ENCODE measurements at regions not wholly inside any gene's neighbourhood (a gene's known extent, or its start where the extent isn't known, plus 50 kb on each side); places are given as distances from the start of the nearest gene placed in this dataset.

DNA sequence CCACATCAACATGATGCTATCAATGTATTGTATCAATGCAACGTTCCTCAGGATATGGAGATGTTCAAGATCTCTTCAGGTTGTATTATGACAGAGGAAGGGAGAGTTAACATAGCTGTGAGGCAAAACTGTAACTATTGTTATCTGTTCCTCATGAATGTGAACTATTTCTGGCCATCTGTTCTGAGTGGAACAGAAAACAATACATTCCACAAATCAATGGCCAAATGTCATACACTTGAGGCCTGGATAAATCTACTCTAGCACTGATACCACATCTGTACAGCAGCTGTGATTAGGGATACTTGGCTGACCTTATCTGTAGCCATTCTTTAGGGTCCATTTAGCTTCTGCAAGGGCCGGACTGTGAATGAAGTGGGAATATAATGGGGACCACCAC is 447.9 kb downstream of the IRS1 start:
- H3K9me3 ChIP-seq (ENCODE audit: low read depth) = no peaks in the 10 kb centered on the region
- no peak overlapping the region for H3K27ac ChIP-seq
- H3K4me1 ChIP-seq (ENCODE audit: insufficient read depth) = no peaks in the 10 kb centered on the region
- no peak overlapping the region for H3K4me3 ChIP-seq
- no peaks in the 10 kb centered on the region for H3K9me2 ChIP-seq (replicated peaks; ENCODE audit: insufficient read depth)
- 91% methylated on average over 2 of the region's 2 CpGs for WGBS (ENCODE audit: low lambda C conversion rate, missing lambda C conversion rate)
- no peaks in the 10 kb centered on the region for H4K20me1 ChIP-seq (ENCODE audit: insufficient read depth, poor library complexity, severe bottlenecking)
- no peaks in the 10 kb centered on the region for H3K36me3 ChIP-seq (replicated peaks; ENCODE audit: insufficient read depth, low read depth)
- no peak overlapping the region for H3K4me2 ChIP-seq
- no peaks in the 10 kb centered on the region for H3K27me3 ChIP-seq
- DNase-seq (ENCODE audit: low spot score) = no peak
- no peaks in the 10 kb centered on the region for H3K79me2 ChIP-seq
- no peak overlapping the region for H2AFZ ChIP-seq
- TF ChIP-seq EZH2 (IDR thresholded peaks at IDR 0.05; ENCODE audit: borderline replicate concordance) (no peak), EZH2phosphoT487 (IDR thresholded peaks at IDR 0.05; ENCODE audit: low read depth, severe bottlenecking, unreplicated experiment) (no peak)
- TF ChIP-seq, protein P1, sequence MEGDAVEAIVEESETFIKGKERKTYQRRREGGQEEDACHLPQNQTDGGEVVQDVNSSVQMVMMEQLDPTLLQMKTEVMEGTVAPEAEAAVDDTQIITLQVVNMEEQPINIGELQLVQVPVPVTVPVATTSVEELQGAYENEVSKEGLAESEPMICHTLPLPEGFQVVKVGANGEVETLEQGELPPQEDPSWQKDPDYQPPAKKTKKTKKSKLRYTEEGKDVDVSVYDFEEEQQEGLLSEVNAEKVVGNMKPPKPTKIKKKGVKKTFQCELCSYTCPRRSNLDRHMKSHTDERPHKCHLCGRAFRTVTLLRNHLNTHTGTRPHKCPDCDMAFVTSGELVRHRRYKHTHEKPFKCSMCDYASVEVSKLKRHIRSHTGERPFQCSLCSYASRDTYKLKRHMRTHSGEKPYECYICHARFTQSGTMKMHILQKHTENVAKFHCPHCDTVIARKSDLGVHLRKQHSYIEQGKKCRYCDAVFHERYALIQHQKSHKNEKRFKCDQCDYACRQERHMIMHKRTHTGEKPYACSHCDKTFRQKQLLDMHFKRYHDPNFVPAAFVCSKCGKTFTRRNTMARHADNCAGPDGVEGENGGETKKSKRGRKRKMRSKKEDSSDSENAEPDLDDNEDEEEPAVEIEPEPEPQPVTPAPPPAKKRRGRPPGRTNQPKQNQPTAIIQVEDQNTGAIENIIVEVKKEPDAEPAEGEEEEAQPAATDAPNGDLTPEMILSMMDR (IDR thresholded peaks at IDR 0.05; ENCODE audit: poor library complexity) = no peak

DNA sequence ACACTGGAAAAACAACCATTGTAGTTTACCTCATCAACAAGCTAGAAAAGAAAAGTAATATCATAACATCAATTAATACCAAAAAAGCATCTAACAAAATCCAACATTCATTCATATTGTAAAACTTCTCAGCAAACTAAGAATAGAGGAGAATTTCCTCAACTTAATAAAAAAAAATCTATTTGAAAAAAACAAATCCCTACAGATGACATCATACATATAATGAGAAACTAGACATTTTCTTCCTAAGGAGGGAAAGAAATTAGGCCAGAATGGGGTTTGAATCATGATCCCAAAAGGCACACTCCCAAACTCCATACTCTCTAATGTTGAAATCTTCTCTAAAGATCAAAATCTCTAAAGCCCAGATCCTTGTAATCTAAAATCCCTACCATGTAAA is 460.0 kb downstream of the IRS1 start:
- no peaks in the 10 kb centered on the region for H3K9me3 ChIP-seq (ENCODE audit: low read depth)
- no peaks in the 10 kb centered on the region for H4K20me1 ChIP-seq (ENCODE audit: insufficient read depth, poor library complexity, severe bottlenecking)
- no peak overlapping the region for H3K4me2 ChIP-seq
- H3K27ac ChIP-seq = no peak overlapping the region
- no peaks in the 10 kb centered on the region for H3K4me1 ChIP-seq (ENCODE audit: insufficient read depth)
- no peak overlapping the region for H2AFZ ChIP-seq
- H3K79me2 ChIP-seq = no peaks in the 10 kb centered on the region
- H3K36me3 ChIP-seq (replicated peaks; ENCODE audit: insufficient read depth, low read depth) = no peaks in the 10 kb centered on the region
- H3K9me2 ChIP-seq (replicated peaks; ENCODE audit: insufficient read depth) = no peaks in the 10 kb centered on the region
- DNase-seq (ENCODE audit: low spot score) = no peak
- H3K4me3 ChIP-seq = no peak overlapping the region
- TF ChIP-seq EZH2phosphoT487 (IDR thresholded peaks at IDR 0.05; ENCODE audit: low read depth, severe bottlenecking, unreplicated experiment) (no peak), EZH2 (IDR thresholded peaks at IDR 0.05; ENCODE audit: borderline replicate concordance) (no peak)
- TF ChIP-seq, protein P1 (IDR thresholded peaks at IDR 0.05; ENCODE audit: poor library complexity) = no peak
- no peaks in the 10 kb centered on the region for H3K27me3 ChIP-seq

DNA sequence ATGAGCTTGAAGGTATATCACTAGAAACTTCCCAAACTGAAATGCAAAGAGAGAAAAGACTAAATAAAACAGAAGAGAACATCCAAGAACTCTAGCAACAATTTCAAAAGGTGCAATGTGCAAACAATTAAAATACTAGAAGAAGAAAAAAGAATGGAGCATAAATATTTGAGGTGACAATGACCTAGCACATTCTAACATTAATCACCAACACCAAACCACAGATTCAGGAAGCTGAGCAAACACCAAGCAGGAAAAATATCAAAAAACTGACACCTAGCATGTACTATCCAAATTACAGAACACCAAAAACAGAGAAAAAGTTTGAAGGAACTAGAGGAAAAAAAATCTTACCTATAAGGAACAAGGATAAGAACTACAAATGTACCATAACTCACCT is 460.8 kb downstream of the IRS1 start:
- no peak overlapping the region for H3K27ac ChIP-seq
- no peaks in the 10 kb centered on the region for H3K4me1 ChIP-seq (ENCODE audit: insufficient read depth)
- no peaks in the 10 kb centered on the region for H3K79me2 ChIP-seq
- no peaks in the 10 kb centered on the region for H3K9me3 ChIP-seq (ENCODE audit: low read depth)
- no peaks in the 10 kb centered on the region for H3K36me3 ChIP-seq (replicated peaks; ENCODE audit: insufficient read depth, low read depth)
- no peak overlapping the region for H2AFZ ChIP-seq
- no peaks in the 10 kb centered on the region for H3K27me3 ChIP-seq
- H3K4me2 ChIP-seq = no peak overlapping the region
- H4K20me1 ChIP-seq (ENCODE audit: insufficient read depth, poor library complexity, severe bottlenecking) = no peaks in the 10 kb centered on the region
- H3K4me3 ChIP-seq = no peak overlapping the region
- no peak for TF ChIP-seq EZH2phosphoT487 (IDR thresholded peaks at IDR 0.05; ENCODE audit: low read depth, severe bottlenecking, unreplicated experiment)
- TF ChIP-seq EZH2 (IDR thresholded peaks at IDR 0.05; ENCODE audit: borderline replicate concordance) = no peak
- TF ChIP-seq, protein P1 (IDR thresholded peaks at IDR 0.05; ENCODE audit: poor library complexity) = no peak
- DNase-seq (ENCODE audit: low spot score) = no peak
- H3K9me2 ChIP-seq (replicated peaks; ENCODE audit: insufficient read depth) = no peaks in the 10 kb centered on the region

DNA sequence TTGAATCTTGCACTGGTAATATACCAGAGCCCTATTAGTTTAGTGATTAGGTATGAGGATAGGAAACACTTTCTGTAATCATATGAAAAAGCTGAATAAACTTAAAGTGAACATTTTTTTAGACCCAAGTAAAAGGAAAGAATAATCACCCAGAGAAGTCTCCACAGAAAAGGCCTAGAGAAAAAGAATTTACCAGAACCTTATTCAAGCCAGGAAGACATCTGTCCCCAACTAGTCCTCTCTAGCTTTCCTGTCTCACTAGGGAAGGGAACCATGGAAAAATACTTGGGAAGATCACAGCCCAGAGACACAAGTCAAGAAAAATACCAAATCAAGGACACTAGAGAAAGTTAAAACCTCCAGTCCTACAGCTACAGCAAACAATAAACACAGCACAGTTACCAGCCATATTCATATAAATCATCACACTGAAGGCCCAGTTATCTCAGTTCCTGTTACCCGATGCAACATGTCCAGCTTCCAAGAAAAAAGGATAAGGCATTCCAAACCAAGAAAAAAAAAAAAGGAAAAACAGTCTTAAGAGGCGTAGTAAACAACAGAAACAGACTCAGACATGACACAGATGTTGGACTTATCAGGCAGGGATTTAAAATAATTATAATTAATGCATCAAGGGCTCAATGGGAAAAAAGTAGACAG is 461.5 kb downstream of the IRS1 start:
- TF ChIP-seq, protein P1 (IDR thresholded peaks at IDR 0.05; ENCODE audit: poor library complexity) = no peak
- TF ChIP-seq EZH2 (IDR thresholded peaks at IDR 0.05; ENCODE audit: borderline replicate concordance) = no peak
- TF ChIP-seq EZH2phosphoT487 (IDR thresholded peaks at IDR 0.05; ENCODE audit: low read depth, severe bottlenecking, unreplicated experiment) = no peak

More for the DNA sequence above, 461.5 kb downstream of the IRS1 start:
- Histone ChIP-seq H3K27me3 (no peaks in the 10 kb centered on the region), H3K4me1 (ENCODE audit: insufficient read depth) (no peaks in the 10 kb centered on the region), H3K4me3 (no peak overlapping the region), H3K27ac (peak overlapping the region; percentile 37), H3K4me2 (no peak overlapping the region), H3K9me2 (replicated peaks; ENCODE audit: insufficient read depth) (no peaks in the 10 kb centered on the region), H3K36me3 (replicated peaks; ENCODE audit: insufficient read depth, low read depth) (no peaks in the 10 kb centered on the region), H4K20me1 (ENCODE audit: insufficient read depth, poor library complexity, severe bottlenecking) (no peaks in the 10 kb centered on the region), H2AFZ (no peak overlapping the region), H3K79me2 (no peaks in the 10 kb centered on the region), H3K9me3 (ENCODE audit: low read depth) (no peaks in the 10 kb centered on the region)
- DNase-seq (ENCODE audit: low spot score) = peak; percentile 30
- WGBS (ENCODE audit: low lambda C conversion rate, missing lambda C conversion rate) = 53% methylated on average over 2 of the region's 2 CpGs

Measured in hepatocyte (in vitro differentiated cells).